ENCODE measurements at regions not wholly inside any gene's neighbourhood (a gene's known extent, or its start where the extent isn't known, plus 50 kb on each side); places are given as distances from the start of the nearest gene placed in this dataset.
"Not testable (repeated sequence)": the region's sequence is repeated elsewhere in the genome, so short reads cannot be mapped to it uniquely, and the experiment has no call there.

GRCh38 chrX:45630078-45630477 is 429.4 kb upstream of the DIPK2B start:
- DNase-seq, result no peak

GRCh38 chrX:45628041-45628440 is 427.4 kb upstream of the DIPK2B start:
- no peak for DNase-seq

GRCh38 chrX:45623266-45623665 is 422.6 kb upstream of the DIPK2B start:
- no peak for DNase-seq

- no peak for DNase-seq
Measured at GRCh38 chrX:45622538-45622937, 421.9 kb upstream of the DIPK2B start.

GRCh38 chrX:45622042-45622423 is 421.4 kb upstream of the DIPK2B start:
- DNase-seq, result no peak

- no peak for DNase-seq
Measured at GRCh38 chrX:45621376-45622041, 420.8 kb upstream of the DIPK2B start.

- DNase-seq, result no peak
Measured at GRCh38 chrX:45619290-45619689, 418.6 kb upstream of the DIPK2B start.

GRCh38 chrX:45615591-45615990 is 414.9 kb upstream of the DIPK2B start:
- not testable (repeated sequence) for DNase-seq

- DNase-seq, result no peak
Measured at GRCh38 chrX:45614853-45615252, 414.2 kb upstream of the DIPK2B start.

- no peak for DNase-seq
Measured at GRCh38 chrX:45602151-45602550, 401.5 kb upstream of the DIPK2B start.

- DNase-seq, result no peak
Measured at GRCh38 chrX:45601052-45601451, 400.4 kb upstream of the DIPK2B start.

GRCh38 chrX:45598861-45599260 is 398.2 kb upstream of the DIPK2B start:
- DNase-seq, result no peak

- no peak for DNase-seq
Measured at GRCh38 chrX:45596188-45596808, 395.6 kb upstream of the DIPK2B start.

- no peak for DNase-seq
Measured at GRCh38 chrX:45592101-45592500, 391.4 kb upstream of the DIPK2B start.

GRCh38 chrX:45591650-45592049 is 391.0 kb upstream of the DIPK2B start:
- DNase-seq, result no peak

GRCh38 chrX:45584717-45585116 is 384.0 kb upstream of the DIPK2B start:
- no peak for DNase-seq

- no peak for DNase-seq
Measured at GRCh38 chrX:45577361-45577760, 376.7 kb upstream of the DIPK2B start.

GRCh38 chrX:45571453-45571852 is 370.8 kb upstream of the DIPK2B start:
- no peak for DNase-seq

- DNase-seq, result no peak
Measured at GRCh38 chrX:45566456-45566855, 365.8 kb upstream of the DIPK2B start.

GRCh38 chrX:45557387-45557786 is 356.7 kb upstream of the DIPK2B start:
- no peak for DNase-seq

- no peak for DNase-seq
Measured at GRCh38 chrX:45554736-45555135, 354.1 kb upstream of the DIPK2B start.

- DNase-seq, result no peak
Measured at GRCh38 chrX:45553417-45553816, 352.7 kb upstream of the DIPK2B start.

- not testable (repeated sequence) for DNase-seq
Measured at GRCh38 chrX:45546697-45547096, 346.0 kb upstream of the DIPK2B start.

- no peak for DNase-seq
Measured at GRCh38 chrX:45540181-45540580, 339.5 kb upstream of the DIPK2B start.

- no peak for DNase-seq
Measured at GRCh38 chrX:45537936-45538335, 337.3 kb upstream of the DIPK2B start.

Measured in NCI-H1417 treated with DMSO at 0.1 percent for 48 hours (cell line).